KMS-11 (cell line): ENCODE measurements at regions not wholly inside any gene's neighbourhood (a gene's known extent, or its start where the extent isn't known, plus 50 kb on each side); places are given as distances from the start of the nearest gene placed in this dataset.

Experiments
- H2AFZ ChIP-seq: fragments of 200-600 bp; sonication (generic); 2 replicates; pipeline ENCODE4 v1.6.1; 2016; ENCODE audit warnings: antibody characterized with exemption, mixed run types, low read depth
- H3K27ac ChIP-seq: fragments of 200-600 bp; sonication (generic); 2 replicates; pipeline ENCODE4 v1.6.1; 2016; ENCODE audit warnings: mild to moderate bottlenecking, mixed run types
- H3K27me3 ChIP-seq: fragments of 200-600 bp; sonication (generic); 2 replicates; pipeline ENCODE4 v1.6.1; 2017; ENCODE audit warnings: mild to moderate bottlenecking, low read depth, mixed run types, moderate library complexity; ENCODE audit not compliant: insufficient read depth
- H3K36me3 ChIP-seq: fragments of 200-600 bp; sonication (generic); 2 replicates; pipeline ENCODE4 v1.6.1; 2017; ENCODE audit warnings: mild to moderate bottlenecking, mixed run types; ENCODE audit not compliant: insufficient read depth
- H3K4me1 ChIP-seq: fragments of 200-600 bp; sonication (generic); 2 replicates; pipeline ENCODE4 v1.6.1; 2016; ENCODE audit warnings: mild to moderate bottlenecking, low read depth, mixed run types; ENCODE audit not compliant: poor library complexity, severe bottlenecking
- H3K4me2 ChIP-seq: fragments of 200-600 bp; sonication (generic); 2 replicates; pipeline ENCODE4 v1.7.0; 2016; ENCODE audit warnings: mild to moderate bottlenecking, mixed run types
- H3K4me3 ChIP-seq: fragments of 200-600 bp; sonication (generic); IDR thresholded peaks from 2 replicates; pipeline ENCODE4 v1.6.1; 2017; ENCODE audit warnings: low read depth, low read length, mixed read lengths; ENCODE audit not compliant: insufficient read depth
- H3K79me2 ChIP-seq: fragments of 200-600 bp; sonication (generic); 2 replicates; pipeline ENCODE4 v1.6.1; 2016; ENCODE audit warnings: low read depth, mixed run types; ENCODE audit not compliant: insufficient read depth
- H3K9ac ChIP-seq: fragments of 200-600 bp; sonication (generic); 2 replicates; pipeline ENCODE4 v1.6.1; 2016; ENCODE audit warnings: mild to moderate bottlenecking, mixed run types
- H4K20me1 ChIP-seq: fragments of 200-600 bp; sonication (generic); 2 replicates; pipeline ENCODE4 v1.6.1; 2016; ENCODE audit warnings: mild to moderate bottlenecking, mixed run types; ENCODE audit not compliant: insufficient read depth
- CTCF ChIP-seq: fragments of 200-600 bp; sonication (generic); conservative IDR thresholded peaks from 2 replicates; pipeline ENCODE4 v1.6.1; 2017; ENCODE audit warnings: low read depth, mild to moderate bottlenecking, antibody characterized with exemption, low read length, moderate library complexity, mixed read lengths

DNA sequence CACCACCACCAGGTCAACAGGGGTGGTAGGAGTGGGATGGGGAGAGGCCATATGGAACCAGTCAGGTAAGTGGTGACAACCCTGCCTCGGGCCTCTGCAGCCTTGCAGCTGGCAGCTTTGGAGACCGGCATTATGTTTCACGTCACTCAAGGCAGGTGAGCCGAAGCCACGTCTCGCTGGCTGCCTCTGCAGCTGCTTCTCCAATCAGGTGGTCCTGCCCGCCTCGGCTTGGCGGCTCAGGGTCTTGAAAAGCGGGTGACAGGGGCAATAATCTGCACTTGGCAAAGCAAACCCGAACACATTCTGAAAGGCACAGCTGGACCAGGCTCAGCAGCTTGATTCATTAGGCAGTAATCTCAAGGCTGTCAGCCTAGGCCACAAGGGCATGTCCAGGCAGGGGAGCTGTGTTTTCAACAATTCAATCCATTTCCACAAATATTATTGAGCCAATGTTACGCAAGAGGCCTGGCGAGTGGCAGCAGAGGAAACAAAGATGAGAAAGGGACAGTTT, 77.4 kb upstream of the PCDH8 start:
- Histone ChIP-seq H4K20me1 (no peaks in the 10 kb centered on the region), H3K27me3 (no peaks in the 10 kb centered on the region), H3K4me1 (no peaks in the 10 kb centered on the region), H3K9ac (no peak overlapping the region), H3K4me3 (no peak overlapping the region), H3K79me2 (no peaks in the 10 kb centered on the region), H3K4me2 (no peak overlapping the region), H2AFZ (no peak overlapping the region), H3K27ac (no peak overlapping the region), H3K36me3 (no peaks in the 10 kb centered on the region)
- no peak for TF ChIP-seq CTCF

DNA sequence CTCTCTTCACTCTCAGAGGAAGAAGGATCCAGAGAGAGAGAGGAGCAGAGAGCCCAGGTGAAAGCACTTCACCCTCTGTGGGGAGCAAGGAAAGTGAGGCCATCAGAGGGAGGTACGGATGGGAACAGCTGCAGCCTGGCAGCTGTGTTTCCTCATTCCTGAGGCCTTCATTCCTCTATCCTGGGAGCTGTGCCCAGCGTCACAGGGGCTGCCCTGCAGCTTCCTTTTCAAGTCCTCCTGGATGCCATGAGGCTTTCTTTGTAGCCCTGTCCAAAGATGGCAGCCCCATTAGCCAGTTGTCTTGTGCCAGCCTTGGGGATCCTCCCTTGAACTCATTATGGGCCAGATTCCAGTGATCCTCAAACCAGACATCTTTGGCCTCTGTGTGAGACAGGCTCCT, 76.8 kb upstream of the PCDH8 start:
- no peak for TF ChIP-seq CTCF
- Histone ChIP-seq H3K27ac (no peak overlapping the region), H3K79me2 (no peaks in the 10 kb centered on the region), H3K36me3 (no peaks in the 10 kb centered on the region), H4K20me1 (no peaks in the 10 kb centered on the region), H3K4me3 (no peak overlapping the region), H3K9ac (no peak overlapping the region), H3K4me1 (no peaks in the 10 kb centered on the region), H3K4me2 (no peak overlapping the region), H3K27me3 (no peaks in the 10 kb centered on the region), H2AFZ (no peak overlapping the region)

DNA sequence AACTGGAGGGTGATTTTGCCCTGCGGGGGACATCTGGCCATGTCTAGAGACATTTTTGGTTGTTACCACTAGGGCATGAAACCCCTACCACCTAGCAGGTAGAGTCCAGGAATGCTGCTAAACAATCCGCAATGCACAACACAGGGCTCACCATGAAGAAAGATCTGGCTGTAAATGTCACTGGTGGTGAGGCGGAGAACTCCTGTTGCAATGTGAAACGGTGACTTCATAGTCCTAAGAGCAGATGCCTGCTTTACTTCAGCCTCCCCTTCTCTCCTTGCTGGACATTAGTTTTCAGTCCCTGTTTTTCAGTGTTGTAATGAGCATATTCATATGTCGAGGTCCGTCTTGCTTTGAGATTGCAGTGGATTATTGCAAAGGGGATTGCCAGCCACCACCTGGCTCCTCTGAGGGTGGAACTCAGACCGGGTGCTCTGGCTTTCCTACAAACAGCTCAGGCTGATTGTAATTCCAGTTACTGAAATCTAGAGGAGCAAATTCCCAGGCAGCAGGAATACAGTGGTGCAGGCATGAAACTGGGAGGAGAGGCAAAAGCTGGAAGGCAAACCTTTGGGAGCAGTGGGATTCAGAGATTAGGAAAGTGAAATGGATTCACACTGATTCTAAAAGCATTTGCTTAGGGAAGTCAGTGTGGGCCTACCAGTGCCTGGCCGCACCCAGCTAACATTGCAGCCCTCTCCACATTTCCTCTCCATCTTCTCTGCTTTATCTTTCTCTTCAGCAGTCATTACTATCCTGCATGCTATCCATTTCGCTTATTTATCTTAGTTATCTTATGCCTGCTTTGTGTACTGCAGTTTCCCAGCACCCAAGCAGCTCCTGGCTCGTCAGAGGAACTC, 76.1 kb upstream of the PCDH8 start:
- Histone ChIP-seq H3K27me3 (no peaks in the 10 kb centered on the region), H3K9ac (no peak overlapping the region), H3K4me1 (no peaks in the 10 kb centered on the region), H2AFZ (no peak overlapping the region), H3K27ac (no peak overlapping the region), H3K4me2 (no peak overlapping the region), H3K4me3 (no peak overlapping the region), H4K20me1 (no peaks in the 10 kb centered on the region), H3K36me3 (no peaks in the 10 kb centered on the region), H3K79me2 (no peaks in the 10 kb centered on the region)
- no peak for TF ChIP-seq CTCF

GRCh38 chr13:52922961-52923360, 74.5 kb upstream of the PCDH8 start:
- H3K4me1 ChIP-seq, result no peaks in the 10 kb centered on the region
- H2AFZ ChIP-seq, result no peak overlapping the region
- H3K27ac ChIP-seq, result no peak overlapping the region
- no peak overlapping the region for H3K9ac ChIP-seq
- TF ChIP-seq CTCF, result no peak
- H3K27me3 ChIP-seq, result no peaks in the 10 kb centered on the region
- no peak overlapping the region for H3K4me3 ChIP-seq
- no peaks in the 10 kb centered on the region for H3K36me3 ChIP-seq
- no peaks in the 10 kb centered on the region for H3K79me2 ChIP-seq
- no peaks in the 10 kb centered on the region for H4K20me1 ChIP-seq
- no peak overlapping the region for H3K4me2 ChIP-seq
